ENCODE measurements at regions not wholly inside any gene's neighbourhood (a gene's known extent, or its start where the extent isn't known, plus 50 kb on each side); places are given as distances from the start of the nearest gene placed in this dataset.
"Not testable (repeated sequence)": the region's sequence is repeated elsewhere in the genome, so short reads cannot be mapped to it uniquely, and the experiment has no call there.

DNA sequence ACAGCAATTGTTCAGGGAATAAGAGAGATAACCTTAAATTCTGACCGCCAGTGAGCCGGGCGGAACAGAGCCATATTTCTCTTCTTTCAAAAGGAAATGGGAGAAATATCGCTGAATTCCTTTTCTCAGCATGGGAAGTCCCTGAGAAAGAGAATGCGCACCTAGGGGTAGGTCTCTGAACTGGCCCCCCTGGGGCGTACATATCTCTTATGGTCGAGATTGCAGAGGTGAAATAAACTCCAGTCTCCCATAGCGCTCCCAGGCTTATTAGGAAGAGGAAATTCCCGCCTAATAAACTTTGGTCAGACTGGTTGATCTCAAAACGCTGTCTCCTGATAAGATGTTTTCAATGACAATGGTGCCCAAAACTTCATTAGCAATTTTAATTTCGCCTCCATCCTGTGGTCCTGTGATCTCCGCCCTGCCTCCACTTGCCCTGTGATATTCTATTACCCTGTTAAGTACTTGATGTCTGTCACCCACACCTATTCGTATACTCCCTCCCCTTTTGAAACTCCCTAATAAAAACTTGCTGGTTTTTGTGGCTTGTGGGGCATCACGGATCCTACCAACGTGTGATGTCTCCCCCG, 195.8 kb upstream of the HMCN1 start:
- not testable (repeated sequence) for DNase-seq

DNA sequence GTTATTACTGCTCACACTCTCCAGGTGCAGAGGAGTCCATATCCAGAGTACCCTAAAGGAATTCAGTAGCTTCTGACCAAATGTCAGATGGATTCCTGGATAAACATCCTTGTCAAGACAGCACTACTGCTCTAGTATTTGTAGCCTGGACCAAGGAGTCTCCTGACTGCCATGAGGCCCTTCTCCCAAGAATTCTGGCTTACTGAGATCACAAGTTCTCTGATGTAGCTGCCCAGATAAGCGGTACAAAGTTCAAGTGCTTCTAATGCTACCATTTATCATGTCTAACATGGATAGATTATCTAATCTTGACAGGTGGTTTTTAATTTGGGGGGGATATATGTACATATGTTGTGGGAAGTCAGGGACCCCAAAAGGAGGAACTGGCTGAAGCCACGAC, 196.6 kb upstream of the HMCN1 start:
- no peak for DNase-seq

DNA sequence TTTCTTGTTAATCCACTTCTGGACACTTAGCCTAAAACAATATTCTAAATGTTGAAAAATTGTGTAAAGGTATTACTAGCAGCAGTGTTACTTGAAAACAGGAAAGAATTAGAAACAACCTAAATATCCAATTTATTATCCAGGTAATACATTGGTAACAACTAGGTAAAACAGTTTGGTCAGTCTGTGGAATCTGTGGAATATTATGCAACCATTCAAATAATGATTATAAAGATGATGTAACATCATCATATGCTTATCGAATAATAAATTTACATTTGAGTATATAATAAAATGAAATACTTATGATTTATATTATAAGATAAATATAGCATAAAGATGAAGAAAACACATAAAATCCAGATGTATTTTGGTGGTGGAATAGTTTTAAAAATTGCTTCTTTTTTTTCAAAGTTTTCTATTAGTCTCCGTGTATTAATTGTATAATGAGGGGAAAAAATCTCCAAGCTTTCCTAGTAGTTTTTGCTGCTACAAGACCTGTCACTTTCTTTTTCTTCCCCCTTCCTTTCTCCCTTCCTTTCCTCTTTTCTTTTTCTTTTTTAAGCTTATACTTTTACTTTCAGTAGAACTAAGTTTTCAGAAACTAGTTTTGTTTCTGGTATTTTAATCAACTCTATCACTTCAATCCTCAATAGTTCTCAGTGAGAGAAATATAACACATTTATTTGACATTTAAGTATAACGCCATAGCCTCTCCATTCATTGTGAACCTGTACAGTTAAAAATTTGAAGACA, 197.8 kb upstream of the HMCN1 start:
- DNase-seq = no peak

DNA sequence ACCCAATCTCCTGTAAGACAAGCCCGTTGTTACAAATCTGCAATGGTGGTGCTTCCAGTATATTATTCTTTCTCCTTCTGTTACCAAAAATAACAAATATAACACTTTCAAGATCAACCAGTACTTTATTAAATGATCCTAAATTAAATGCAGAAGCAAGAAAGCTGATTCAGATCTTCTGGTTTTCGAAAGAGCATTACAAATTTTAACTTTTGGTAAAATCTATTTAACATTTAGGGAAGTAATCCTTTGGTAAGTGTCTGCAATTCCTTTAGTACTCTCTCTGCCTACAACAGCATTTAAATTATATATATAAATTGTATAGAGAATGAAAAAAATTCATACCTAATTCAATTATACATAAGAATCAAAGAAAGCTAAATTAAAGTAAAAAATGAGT, 198.6 kb upstream of the HMCN1 start:
- DNase-seq = no peak

DNA sequence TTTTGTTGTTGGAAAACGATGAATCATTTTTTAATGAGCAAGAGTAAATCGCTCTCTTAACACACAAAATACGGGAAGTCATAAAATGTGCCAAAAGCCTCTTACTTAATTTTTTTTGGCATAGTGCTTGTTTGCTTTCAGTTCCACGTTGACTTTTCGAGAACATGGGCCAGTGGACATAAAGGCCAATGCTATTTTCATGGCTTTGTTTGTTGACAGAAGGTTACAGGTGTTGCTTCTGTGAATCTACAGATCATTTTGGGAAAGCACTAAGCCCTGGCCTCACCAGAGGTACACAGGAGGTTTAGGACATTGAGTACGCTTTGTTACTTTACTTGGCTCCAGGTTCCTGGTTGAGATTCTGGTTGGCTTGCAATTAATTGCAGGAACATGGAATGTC, 199.4 kb upstream of the HMCN1 start:
- DNase-seq = no peak

DNA sequence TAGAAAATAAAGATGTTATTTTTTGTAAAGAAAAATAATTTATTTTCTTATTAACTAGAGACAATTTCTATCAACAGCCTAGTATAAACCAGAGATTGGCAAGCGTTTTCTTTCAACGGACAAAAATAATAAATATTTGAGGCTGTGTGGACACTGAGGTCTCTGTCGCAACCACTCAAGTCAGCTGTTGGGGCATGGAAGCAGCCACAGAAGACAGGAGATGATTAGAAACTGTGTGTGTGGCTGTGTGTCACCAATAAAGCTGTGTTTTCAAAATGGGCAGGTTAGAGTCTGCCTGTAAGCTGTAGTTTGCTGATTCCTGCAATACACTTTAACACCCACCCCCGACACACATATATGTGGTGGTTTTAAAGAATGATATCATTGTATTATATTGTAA, 200.6 kb upstream of the HMCN1 start:
- DNase-seq = no peak

DNA sequence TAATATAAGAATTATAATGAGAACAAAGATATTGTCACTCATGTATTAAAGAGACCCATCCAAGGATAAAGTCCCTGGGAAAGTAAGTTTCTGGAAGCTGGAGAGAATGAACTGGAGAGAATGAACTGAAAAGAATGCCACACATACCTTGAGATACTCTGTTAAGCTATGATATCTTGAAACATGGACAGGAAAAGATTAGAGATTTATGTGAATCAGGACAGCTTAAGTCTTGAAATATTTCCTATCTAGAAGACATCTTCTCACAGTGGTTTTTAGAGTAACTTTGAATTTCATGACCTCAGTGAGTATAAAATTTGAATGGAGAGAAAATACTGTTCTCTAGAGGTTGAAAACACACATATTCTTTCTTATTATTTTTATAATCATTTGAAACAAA, 201.3 kb upstream of the HMCN1 start:
- no peak for DNase-seq

DNA sequence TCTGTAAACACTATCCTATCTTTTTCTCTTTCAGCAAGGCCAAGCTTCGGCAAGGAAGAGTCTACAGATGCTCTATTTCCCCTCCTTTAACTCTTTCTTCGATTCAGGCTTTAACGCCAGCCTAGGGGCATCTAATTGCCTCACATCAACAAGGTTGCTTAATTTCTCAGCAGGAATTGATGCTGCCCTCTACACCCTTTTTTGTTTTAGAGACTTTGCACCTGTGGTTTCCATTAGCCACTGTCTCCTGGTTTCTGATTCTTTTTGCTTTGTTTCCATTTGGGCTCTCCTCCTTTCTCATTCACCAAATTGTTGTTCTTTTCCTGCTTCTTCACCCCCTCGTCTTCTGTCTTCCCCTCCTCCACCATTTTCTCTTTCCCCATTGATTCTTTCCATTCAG, 202.4 kb upstream of the HMCN1 start:
- DNase-seq = no peak

DNA sequence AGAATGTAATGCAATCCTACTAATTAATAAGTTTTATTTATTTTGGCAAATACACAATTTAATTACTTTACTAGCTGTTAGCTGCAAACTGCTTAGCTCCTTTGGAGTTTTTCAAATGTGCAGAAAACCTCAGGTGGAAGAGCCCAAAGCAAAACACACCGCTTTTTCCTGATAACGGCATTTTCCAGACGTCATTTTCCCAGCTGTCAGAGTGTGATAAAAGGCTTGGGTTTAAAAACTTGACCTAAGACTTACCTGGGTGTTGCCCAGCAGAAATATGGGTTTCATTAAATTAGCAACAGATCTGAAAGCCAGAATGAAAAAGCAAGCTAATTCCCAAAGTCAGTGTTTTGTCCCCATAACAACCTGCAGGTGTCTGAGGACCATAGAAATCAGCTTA, 204.0 kb upstream of the HMCN1 start:
- DNase-seq = no peak

DNA sequence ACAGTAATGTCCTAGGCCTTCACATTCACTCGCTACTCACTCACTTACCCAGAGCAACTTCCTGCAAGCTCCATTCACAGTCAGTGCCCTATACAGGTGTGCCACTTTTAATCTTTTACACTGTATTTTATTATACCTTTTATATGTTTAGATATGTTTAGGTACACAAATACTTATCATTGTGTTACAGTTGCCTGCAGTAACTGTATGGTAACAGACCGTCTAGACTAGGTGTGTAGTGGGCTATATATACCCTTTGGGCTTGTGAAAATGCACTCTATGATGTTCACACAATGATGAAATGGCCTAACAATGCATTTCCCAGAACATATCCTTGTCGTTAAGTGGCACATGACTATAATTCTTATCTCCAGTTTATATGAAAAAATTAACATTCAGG, 204.5 kb upstream of the HMCN1 start:
- no peak for DNase-seq

DNA sequence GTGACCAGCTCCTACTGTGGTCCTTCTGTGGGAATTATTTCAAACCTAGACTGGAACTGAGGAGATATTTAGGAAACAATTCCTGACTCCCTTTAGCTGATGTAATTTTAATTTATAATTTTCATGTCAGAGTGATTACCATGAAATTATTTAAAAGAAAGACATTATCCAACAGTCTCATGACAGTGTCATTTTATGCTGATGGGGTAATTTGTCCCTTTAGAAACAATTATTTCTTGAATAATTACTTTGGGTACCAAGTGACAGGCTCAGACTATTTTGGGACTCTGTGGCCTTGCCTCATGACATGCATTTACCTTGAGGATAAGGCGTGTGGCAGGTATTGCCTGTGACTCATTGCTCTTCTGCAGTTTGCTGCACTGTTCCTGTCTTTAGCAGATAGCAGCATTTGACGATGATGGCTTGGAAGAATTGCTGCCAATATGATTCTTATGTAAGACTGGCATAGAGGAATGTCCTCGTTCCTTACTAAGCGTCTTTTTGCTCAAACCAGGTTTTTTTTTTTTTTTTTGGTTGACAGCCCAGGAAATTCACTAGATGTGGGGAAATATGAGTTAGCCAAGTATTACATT, 206.0 kb upstream of the HMCN1 start:
- no peak for DNase-seq

DNA sequence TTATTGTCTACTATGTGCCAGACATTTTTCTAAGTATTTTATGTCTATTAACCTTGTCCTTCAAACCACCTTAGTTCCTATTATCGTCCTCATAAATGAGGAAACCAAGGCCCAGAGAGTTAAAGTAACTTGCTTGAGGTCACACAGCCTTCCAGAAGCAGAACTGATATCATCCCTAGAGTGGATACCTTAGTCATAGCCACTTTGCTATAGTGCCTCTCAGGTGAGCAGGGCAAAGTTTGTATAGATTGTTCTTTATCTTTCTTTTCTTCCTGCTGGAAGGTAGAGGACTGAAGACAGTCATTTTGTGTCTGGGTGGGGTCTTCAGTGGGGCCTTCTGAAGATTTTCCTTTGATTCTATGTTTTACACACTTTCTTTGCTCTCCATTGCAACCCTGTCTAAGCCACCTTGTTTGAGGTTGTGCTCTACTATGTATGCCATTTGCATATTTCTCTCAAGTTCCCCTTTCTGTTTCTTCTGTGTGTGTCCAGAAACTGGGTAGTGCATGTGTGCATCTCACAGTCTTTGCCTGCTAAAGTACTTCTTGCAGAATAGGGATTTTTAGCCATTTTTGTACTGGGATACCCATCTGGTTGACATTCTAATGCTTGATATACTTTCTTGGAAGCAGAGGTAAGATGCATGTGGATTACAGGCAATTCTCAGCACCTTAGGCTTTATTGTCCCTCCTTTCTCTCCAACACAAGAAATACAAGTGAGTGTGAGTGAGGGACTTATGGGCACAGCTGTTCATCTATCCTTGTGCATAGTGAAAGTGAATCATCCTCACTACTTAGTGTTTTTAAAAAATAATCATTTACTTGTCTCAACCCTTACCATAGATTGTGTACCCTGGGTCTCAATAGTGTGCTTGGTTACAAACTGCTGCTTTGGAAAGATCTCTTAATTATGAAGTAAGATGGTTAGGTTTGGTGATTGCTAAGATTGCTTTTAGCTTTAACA, 207.6 kb upstream of the HMCN1 start:
- DNase-seq = no peak

DNA sequence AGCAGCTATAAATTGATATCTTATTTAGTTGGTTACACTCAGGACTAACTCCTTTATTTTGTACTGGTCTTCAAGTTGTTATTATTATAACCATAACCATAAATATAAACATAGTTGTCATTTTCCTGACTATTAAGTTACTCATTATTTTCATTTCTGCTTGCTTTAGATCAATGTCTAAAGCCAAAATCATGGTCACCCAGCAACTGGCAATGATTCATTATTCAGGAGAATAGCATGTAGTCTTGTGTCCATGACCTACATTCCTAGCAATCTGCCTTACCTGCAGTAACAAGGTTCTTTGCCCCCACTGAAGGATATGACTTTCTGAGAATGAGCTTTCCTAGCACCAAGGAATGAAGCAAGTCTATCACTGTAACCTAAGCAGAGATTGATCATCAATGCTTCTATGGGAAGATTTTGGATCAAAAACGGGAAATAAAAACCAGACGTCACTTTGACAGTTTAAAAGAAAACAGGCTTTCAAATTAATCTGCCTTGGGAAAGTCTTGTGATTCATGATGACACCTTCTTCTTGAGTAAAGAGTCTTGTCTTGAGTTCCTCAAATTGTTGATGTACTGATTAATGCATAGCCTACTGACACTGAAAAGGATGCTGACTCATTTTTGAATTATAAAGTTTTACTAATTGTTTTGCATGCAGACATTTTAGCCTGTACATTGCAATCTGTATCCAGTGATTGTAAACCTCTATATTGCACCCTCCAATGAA, 203.3 kb upstream of the IVNS1ABP start:
- no peak for DNase-seq

DNA sequence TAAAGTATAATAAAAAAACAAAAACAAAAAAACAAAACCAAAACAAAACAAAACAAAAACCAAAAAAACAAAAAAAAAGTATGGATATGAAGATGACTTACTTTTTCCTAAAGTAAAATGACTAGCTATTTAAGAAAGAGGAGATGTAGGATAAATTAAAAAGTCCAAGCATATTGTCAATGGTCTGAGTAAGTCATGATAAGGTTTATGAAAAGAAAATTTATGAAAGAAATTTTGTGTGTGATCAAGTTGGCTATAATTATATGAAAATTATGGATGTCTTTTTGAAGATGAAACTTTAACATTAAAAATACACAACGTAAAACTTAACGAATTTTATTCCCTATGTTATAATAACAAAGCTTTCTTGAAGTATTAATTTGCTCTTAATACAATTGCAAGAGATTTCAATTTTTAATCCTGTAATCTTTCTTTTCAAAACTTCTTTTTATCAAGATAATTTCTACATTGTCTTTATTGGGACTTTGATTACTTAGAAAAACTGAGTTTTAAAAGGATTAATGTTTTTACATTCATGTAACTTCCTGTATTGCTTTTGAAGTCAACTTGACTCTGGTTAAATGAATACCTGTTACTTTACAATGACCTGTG, 200.9 kb upstream of the IVNS1ABP start:
- DNase-seq = no peak

DNA sequence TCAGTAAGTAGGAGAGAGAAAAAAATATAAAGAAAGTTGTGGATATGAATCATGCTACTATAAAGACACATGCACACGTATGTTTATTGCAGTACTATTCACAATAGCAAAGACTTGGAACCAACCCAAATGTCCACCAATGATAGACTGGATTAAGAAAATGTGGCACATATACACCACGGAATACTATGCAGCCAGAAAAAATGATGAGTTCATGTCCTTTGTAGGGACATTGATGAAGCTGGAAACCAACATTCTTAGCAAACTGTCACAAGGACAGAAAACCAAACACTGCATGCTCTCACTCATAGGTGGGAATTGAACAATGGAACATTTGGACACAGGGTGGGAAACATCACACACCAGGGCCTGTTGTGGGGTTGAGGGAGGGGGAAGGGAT, 200.3 kb upstream of the IVNS1ABP start:
- not testable (repeated sequence) for DNase-seq

DNA sequence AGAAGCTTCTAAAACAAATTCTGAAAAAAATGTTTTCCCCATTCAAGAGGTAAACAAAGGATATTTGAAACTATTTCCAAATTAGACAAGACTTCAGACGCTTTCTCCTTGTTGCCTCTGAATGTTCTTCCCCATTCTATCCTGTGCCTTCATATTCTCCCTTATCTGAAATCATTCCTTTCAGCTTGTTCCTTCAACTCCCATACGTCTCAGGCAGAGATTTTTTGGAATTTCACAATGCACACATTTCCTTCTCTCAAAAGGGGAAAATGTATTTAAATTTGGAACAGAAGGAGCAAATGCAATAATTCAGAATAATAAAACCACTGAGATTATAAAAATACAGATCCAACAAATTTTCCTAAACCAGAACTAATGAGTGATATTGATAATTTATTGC, 198.7 kb upstream of the IVNS1ABP start:
- no peak for DNase-seq

DNA sequence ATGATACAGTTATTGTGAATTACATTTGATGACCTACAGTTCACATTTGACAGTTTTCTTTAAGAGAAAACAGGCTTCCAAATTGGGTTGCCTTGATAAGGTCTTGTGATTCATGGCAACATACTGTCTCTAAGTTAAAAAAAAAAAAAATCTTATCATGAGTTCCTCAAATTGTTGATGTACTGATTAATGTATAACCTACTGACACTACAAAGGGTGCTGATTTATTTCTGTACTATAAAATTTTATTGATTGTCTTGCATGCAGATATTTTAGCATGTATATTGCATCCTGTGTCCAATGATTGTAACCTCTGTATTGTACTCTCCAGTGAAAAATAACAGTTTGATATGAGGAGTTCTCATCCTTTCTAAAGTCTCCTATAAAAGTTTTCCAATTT, 197.3 kb upstream of the IVNS1ABP start:
- DNase-seq = no peak

DNA sequence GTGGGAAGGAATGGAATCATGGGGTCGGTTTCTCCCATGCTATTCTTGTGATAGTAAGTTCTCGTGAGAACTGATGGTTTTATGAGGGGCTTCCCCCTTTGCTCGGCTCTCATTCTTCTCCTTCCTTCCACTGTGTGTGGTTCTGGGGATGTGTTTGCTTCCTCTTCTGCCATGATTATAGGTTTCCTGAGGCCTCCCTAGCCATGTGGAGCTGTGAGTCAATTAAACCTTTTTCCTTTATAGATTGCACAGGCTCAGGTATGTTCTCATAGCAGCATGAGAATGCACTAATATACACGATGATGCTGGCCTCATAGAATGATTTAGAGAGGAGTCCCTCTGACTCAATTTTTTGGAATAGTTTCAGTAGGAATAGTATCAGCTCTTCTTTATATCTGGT, 195.4 kb upstream of the IVNS1ABP start:
- DNase-seq = no peak

DNA sequence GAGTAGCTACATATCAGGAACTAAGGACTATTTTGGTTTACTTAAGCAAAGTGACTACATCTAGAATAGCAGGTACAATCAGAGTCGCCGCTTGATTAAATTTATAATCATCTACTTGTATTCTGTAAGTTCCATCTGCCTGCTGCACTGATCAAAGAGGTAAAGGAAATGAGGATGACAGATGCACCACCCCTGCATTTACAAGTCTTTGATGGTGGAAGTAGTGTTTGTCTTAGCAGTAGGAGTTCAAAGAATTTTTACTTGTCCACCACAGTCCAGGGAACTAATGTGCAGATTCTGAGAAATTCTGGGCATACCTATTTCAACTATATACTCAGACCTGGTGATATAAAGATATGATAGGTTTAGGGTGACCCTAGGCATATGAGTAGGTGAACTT, 184.1 kb upstream of the IVNS1ABP start:
- DNase-seq = no peak

DNA sequence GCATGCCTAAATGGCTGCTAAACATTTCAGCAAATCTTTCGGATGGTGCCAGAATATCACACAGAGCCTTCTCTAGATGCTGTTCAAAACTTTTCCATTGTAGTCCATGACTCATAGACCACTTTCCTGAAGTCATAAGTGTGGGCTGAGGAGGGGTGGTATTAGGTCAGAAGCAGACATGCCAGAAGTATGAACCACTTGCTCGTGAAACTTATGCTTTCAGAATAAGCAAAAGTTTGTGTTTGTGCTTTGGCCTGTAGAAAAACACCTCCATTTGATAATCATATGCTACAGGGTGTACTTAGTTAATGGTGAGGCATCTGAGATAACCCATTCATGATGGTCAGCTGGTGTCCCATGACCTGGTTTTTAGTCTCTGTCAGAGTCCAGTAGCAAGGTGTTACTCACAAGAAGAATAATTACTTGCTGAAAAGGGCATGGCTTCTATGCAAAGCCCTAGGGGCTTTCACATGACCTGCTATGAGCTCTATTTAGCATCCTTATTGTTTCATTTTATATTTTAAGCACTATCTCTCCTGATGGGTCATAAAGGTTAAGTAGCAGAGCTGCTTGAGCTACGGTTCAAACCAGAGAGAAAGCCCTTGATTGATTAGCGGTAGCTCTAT, 183.1 kb upstream of the IVNS1ABP start:
- DNase-seq = no peak

DNA sequence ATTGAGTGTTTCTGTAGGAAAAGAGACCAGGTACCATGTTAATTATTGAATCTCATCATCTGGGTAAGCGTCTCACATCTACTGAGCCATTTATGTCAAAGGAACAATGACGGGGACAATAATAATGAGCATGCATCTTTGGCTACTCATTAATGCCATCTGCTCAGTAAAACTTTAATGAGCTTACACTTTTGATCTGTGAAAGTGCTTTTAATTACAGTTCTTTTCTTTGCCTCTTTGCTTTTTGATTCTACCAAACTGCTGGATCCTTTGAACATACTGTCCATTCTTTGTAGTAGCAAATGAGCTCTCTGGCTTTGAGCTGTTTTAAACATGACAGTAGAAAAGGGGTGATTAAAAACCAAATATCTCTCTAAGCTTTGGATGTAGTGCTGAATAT, 181.2 kb upstream of the IVNS1ABP start:
- DNase-seq = no peak

DNA sequence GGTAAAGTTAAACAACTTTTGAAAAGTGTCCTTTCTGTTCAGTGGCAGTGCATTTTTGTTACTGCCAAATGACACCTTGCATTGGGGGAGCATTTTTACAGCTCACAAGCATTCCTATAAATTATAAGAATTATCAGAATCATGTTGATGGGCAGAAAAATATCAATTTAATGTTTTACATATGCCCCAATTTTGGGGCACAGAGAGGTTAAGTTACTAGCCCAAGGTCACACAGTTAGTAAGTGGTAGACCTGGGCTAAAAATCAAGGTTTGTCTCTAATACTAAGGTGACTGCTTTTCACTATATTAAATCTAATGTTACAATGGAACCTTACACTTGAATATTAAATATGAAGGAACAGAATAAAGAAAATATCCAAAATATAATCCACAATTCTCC, 180.1 kb upstream of the IVNS1ABP start:
- no peak for DNase-seq

Measured in activated CD4-positive, alpha-beta T cell treated with anti-CD3 and anti-CD28 coated beads for 1 hour (primary cell).